ENCODE measurements at regions not wholly inside any gene's neighbourhood (a gene's known extent, or its start where the extent isn't known, plus 50 kb on each side); places are given as distances from the start of the nearest gene placed in this dataset.

DNA sequence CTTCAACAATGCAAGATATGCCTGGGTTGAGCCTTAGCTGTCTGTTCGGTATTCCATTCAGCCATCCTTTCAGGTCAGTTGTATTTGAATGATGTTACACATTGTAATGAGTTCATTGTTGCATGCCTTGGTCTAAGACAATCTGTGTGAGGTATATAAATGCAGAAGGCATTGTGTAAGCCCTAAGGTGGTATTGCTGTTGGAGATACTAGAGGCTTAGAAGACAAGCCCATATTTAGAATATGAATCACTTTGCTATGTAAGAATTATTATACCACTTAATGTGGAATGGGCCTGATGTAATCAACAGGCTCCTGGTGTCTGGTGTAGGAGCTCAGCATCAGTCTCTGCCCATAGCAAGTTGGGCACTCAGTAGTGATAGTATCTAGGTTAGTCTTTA lies 473.4 kb upstream of the GNPDA2 start:
- TF ChIP-seq CTCF (IDR thresholded peaks at IDR 0.05), result no peak
- no peak for DNase-seq
- H3K4me1 ChIP-seq, result no peaks in the 10 kb centered on the region
- no peaks in the 10 kb centered on the region for H3K27me3 ChIP-seq (ENCODE audit: insufficient read depth in 3 of 3, low read length in 2 of 3)
- no peak for ATAC-seq
- H3K36me3 ChIP-seq (ENCODE audit: insufficient read depth in 1 of 2, low read depth in 1 of 2), result no peaks in the 10 kb centered on the region
- intact Hi-C loops (cut with DNase I), result no loop called here
- no peaks in the 10 kb centered on the region for H3K9me3 ChIP-seq
- no peak overlapping the region for H3K27ac ChIP-seq
- H3K4me3 ChIP-seq, result no peak overlapping the region
- 91 to 95% (median 91%) methylated on average over 1 of the region's 1 CpG for WGBS, 3 donors

DNA sequence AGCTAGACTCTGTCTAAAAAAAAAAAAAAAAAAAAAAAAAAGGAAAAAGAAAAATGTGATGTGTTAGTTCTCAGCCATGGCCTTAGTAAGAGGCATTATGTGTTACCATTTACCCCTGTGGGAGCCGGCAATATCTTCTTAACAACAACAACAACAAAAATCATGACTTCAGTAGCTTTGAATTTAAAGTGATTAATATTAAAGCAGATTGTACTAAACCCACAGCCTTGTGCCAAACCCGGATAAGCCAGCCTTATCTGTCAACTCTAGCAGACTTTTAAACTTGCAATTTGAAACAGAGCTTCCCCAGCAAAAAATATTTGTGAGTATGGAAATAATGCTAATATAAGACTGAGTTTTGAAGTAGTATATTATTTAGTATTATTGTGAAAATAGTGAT lies 462.1 kb upstream of the GNPDA2 start:
- Histone ChIP-seq H3K9me3 (no peaks in the 10 kb centered on the region), H3K4me1 (no peaks in the 10 kb centered on the region), H3K27ac (no peak overlapping the region), H3K4me3 (no peak overlapping the region), H3K27me3 (ENCODE audit: insufficient read depth in 3 of 3, low read length in 2 of 3) (no peaks in the 10 kb centered on the region), H3K36me3 (ENCODE audit: insufficient read depth in 1 of 2, low read depth in 1 of 2) (no peaks in the 10 kb centered on the region)
- no peak for TF ChIP-seq CTCF (IDR thresholded peaks at IDR 0.05)
- intact Hi-C loops (cut with DNase I), result no loop called here
- DNase-seq, result no peak
- ATAC-seq, result no peak
- WGBS, 3 donors, result 64 to 71% (median 67%) methylated on average over 2 of the region's 2 CpGs

GRCh38 chr4:45186249-45186648 lies 459.9 kb upstream of the GNPDA2 start:
- ATAC-seq (no peak), DNase-seq (no peak)
- H3K27me3 ChIP-seq (ENCODE audit: insufficient read depth in 3 of 3, low read length in 2 of 3), result no peaks in the 10 kb centered on the region
- intact Hi-C loops (cut with DNase I), result no loop called here
- no peaks in the 10 kb centered on the region for H3K9me3 ChIP-seq
- no peaks in the 10 kb centered on the region for H3K4me1 ChIP-seq
- no peak overlapping the region for H3K4me3 ChIP-seq
- no peak overlapping the region for H3K27ac ChIP-seq
- 94 to 96% (median 95%) methylated on average over 4 of the region's 4 CpGs for WGBS, 3 donors
- TF ChIP-seq CTCF (IDR thresholded peaks at IDR 0.05), result no peak
- no peaks in the 10 kb centered on the region for H3K36me3 ChIP-seq (ENCODE audit: insufficient read depth in 1 of 2, low read depth in 1 of 2)

- intact Hi-C loops (cut with DNase I), result no loop called here
- DNase-seq, result no peak
- 43 to 51% (median 46%) methylated on average over 2 of the region's 2 CpGs for WGBS, 3 donors
- Histone ChIP-seq H3K9me3 (no peaks in the 10 kb centered on the region), H3K4me1 (no peaks in the 10 kb centered on the region), H3K27me3 (ENCODE audit: insufficient read depth in 3 of 3, low read length in 2 of 3) (no peaks in the 10 kb centered on the region), H3K4me3 (no peak overlapping the region), H3K27ac (no peak overlapping the region), H3K36me3 (ENCODE audit: insufficient read depth in 1 of 2, low read depth in 1 of 2) (no peaks in the 10 kb centered on the region)
- ATAC-seq, result no peak
- no peak for TF ChIP-seq CTCF (IDR thresholded peaks at IDR 0.05)
Measured at GRCh38 chr4:45183905-45184304, 457.5 kb upstream of the GNPDA2 start.

- 80 to 87% (median 83%) methylated on average over 4 to 6 of the region's 6 CpGs for WGBS, 3 donors
- Histone ChIP-seq H3K4me3 (no peak overlapping the region), H3K27me3 (ENCODE audit: insufficient read depth in 3 of 3, low read length in 2 of 3) (no peaks in the 10 kb centered on the region), H3K9me3 (no peaks in the 10 kb centered on the region), H3K36me3 (ENCODE audit: insufficient read depth in 1 of 2, low read depth in 1 of 2) (no peaks in the 10 kb centered on the region), H3K27ac (no peak overlapping the region), H3K4me1 (no peaks in the 10 kb centered on the region)
- intact Hi-C loops (cut with DNase I), result no loop called here
- DNase-seq (no peak), ATAC-seq (no peak)
- no peak for TF ChIP-seq CTCF (IDR thresholded peaks at IDR 0.05)
Measured at GRCh38 chr4:45172636-45173035, 446.3 kb upstream of the GNPDA2 start.
